ENCODE measurements at regions not wholly inside any gene's neighbourhood (a gene's known extent, or its start where the extent isn't known, plus 50 kb on each side); places are given as distances from the start of the nearest gene placed in this dataset.

- Mint-ChIP-seq H3K4me3 (ENCODE audit: low read depth, unreplicated experiment) (no peak overlapping the region), H3K9me3 (ENCODE audit: low read depth, unreplicated experiment) (no peaks in the 10 kb centered on the region), H3K4me1 (ENCODE audit: low read depth, unreplicated experiment) (peaks cover 15% of the 10 kb centered on the region), H3K36me3 (ENCODE audit: insufficient read depth, unreplicated experiment) (no peaks in the 10 kb centered on the region), H3K27me3 (ENCODE audit: unreplicated experiment) (no peaks in the 10 kb centered on the region), H3K27ac (ENCODE audit: unreplicated experiment) (no peak overlapping the region)
- BruUV-seq (replicated peaks) = no TSS peak
- intact Hi-C loops (cut with micrococcal nuclease; ENCODE audit: unreplicated experiment) = no loop called here
- DNase-seq = no peak
- TF ChIP-seq CTCF (IDR thresholded peaks at IDR 0.05; ENCODE audit: unreplicated experiment) = no peak
- CTCF ChIA-PET = no interaction called here
Observed at GRCh38 chr1:80632284-80632683, 1168.5 kb upstream of the ADGRL2 start.

DNA sequence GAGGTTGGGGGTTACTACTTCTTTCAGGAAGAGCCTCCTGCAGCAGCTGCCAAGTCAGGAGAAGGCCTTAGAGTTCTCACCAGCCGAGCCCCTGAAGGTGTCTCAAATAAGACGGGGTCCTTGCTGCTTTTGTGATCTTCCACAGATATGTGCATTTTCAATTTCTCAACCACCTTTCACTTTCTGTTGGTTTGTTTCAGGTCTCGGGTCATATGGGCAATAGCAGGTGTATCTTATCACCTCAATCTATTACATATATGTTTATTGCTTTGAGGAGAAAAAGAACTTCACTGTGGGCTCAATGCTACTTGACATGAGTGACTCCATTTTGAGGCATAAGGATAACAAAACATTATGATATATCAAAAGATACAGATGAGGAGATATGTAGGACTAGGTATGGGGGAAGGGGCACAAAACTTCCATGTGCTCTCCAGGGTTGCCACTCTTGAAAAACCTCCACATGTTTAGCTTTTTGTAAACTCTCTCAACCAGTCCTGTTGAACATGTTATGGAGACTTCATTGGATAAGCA is 1171.4 kb upstream of the ADGRL2 start:
- H3K36me3 Mint-ChIP-seq (ENCODE audit: insufficient read depth, unreplicated experiment) = no peaks in the 10 kb centered on the region
- no peaks in the 10 kb centered on the region for H3K27me3 Mint-ChIP-seq (ENCODE audit: unreplicated experiment)
- intact Hi-C loops (cut with micrococcal nuclease; ENCODE audit: unreplicated experiment) = no loop called here
- H3K9me3 Mint-ChIP-seq (ENCODE audit: low read depth, unreplicated experiment) = no peaks in the 10 kb centered on the region
- DNase-seq = no peak
- H3K4me1 Mint-ChIP-seq (ENCODE audit: low read depth, unreplicated experiment) = peaks cover 6% of the 10 kb centered on the region
- H3K27ac Mint-ChIP-seq (ENCODE audit: unreplicated experiment) = no peak overlapping the region
- no peak for TF ChIP-seq CTCF (IDR thresholded peaks at IDR 0.05; ENCODE audit: unreplicated experiment)
- no peak overlapping the region for H3K4me3 Mint-ChIP-seq (ENCODE audit: low read depth, unreplicated experiment)
- no TSS peak for BruUV-seq (replicated peaks)
- CTCF ChIA-PET = no interaction called here

DNA sequence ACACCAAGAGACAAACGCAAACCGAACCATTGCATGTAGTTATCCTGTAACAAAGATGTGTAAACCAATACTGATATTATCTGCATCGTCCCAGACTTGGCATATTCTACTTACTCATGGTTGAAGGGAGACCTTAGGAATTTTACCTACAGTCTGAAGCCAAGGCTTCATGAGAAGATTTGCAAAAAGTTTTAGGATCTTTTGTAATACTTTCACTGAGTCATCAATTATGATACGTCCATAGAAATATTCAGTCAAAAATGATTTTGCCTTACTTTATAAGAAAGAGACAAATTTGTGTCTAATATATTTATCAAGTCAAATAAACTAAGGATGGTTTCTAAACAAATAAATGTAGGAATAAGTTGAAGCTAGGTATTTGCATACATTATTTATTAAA is 1176.1 kb upstream of the ADGRL2 start:
- no TSS peak for BruUV-seq (replicated peaks)
- no peaks in the 10 kb centered on the region for H3K27me3 Mint-ChIP-seq (ENCODE audit: unreplicated experiment)
- H3K4me3 Mint-ChIP-seq (ENCODE audit: low read depth, unreplicated experiment) = no peak overlapping the region
- H3K27ac Mint-ChIP-seq (ENCODE audit: unreplicated experiment) = no peak overlapping the region
- DNase-seq = no peak
- CTCF ChIA-PET = no interaction called here
- intact Hi-C loops (cut with micrococcal nuclease; ENCODE audit: unreplicated experiment) = no loop called here
- no peaks in the 10 kb centered on the region for H3K36me3 Mint-ChIP-seq (ENCODE audit: insufficient read depth, unreplicated experiment)
- H3K4me1 Mint-ChIP-seq (ENCODE audit: low read depth, unreplicated experiment) = no peaks in the 10 kb centered on the region
- H3K9me3 Mint-ChIP-seq (ENCODE audit: low read depth, unreplicated experiment) = no peaks in the 10 kb centered on the region
- no peak for TF ChIP-seq CTCF (IDR thresholded peaks at IDR 0.05; ENCODE audit: unreplicated experiment)

DNA sequence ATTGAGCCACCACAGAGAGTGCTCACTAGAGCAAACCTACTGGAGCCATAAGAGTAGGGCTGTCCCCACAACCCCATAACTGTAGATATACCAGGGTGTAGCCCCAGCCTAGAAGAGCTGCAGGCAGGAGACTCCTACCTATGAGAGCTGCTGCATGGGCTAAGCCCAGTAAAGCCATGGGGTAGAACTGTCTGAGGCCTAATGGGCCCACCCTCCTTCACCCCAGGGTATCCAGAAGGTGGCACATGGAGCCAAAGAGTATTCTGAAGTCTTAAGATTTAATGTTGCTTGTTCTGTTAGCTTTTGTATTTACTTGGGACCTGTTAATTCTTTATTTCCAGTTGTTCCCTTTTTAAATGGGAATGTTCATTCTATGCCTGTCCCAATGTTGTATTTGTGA is 1193.7 kb upstream of the ADGRL2 start:
- no peak for DNase-seq
- Mint-ChIP-seq H3K4me3 (ENCODE audit: low read depth, unreplicated experiment) (no peak overlapping the region), H3K27me3 (ENCODE audit: unreplicated experiment) (no peaks in the 10 kb centered on the region), H3K27ac (ENCODE audit: unreplicated experiment) (no peak overlapping the region), H3K4me1 (ENCODE audit: low read depth, unreplicated experiment) (peaks cover 18% of the 10 kb centered on the region), H3K9me3 (ENCODE audit: low read depth, unreplicated experiment) (no peaks in the 10 kb centered on the region), H3K36me3 (ENCODE audit: insufficient read depth, unreplicated experiment) (no peaks in the 10 kb centered on the region)
- no peak for TF ChIP-seq CTCF (IDR thresholded peaks at IDR 0.05; ENCODE audit: unreplicated experiment)
- intact Hi-C loops (cut with micrococcal nuclease; ENCODE audit: unreplicated experiment) = no loop called here
- CTCF ChIA-PET = no interaction called here
- no TSS peak for BruUV-seq (replicated peaks)
